ENCODE measurements at regions not wholly inside any gene's neighbourhood (a gene's known extent, or its start where the extent isn't known, plus 50 kb on each side); places are given as distances from the start of the nearest gene placed in this dataset.

DNA sequence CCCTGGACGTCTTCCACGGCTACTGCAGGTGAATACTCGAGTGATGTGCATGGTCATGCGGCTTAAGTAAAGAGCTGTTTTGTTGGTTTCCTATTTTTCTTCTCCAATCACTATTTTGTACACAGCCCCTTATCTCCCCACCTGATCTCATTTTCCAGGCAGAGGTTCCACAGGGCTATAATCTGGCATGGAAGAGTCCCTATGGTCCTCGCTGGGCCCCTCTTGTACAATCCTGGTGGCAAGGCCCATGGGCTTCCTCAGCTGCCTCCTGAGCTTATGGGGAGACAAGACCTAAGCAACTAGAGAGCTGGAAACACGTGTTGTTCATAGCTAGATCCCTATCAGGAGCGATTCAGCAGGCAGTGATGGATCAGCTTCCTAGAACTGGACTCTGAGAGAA lies 181.3 kb upstream of the ADO start:
- TF ChIP-seq, protein P1, sequence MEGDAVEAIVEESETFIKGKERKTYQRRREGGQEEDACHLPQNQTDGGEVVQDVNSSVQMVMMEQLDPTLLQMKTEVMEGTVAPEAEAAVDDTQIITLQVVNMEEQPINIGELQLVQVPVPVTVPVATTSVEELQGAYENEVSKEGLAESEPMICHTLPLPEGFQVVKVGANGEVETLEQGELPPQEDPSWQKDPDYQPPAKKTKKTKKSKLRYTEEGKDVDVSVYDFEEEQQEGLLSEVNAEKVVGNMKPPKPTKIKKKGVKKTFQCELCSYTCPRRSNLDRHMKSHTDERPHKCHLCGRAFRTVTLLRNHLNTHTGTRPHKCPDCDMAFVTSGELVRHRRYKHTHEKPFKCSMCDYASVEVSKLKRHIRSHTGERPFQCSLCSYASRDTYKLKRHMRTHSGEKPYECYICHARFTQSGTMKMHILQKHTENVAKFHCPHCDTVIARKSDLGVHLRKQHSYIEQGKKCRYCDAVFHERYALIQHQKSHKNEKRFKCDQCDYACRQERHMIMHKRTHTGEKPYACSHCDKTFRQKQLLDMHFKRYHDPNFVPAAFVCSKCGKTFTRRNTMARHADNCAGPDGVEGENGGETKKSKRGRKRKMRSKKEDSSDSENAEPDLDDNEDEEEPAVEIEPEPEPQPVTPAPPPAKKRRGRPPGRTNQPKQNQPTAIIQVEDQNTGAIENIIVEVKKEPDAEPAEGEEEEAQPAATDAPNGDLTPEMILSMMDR (IDR thresholded peaks at IDR 0.05) = no peak
- TF ChIP-seq POLR2A (IDR thresholded peaks at IDR 0.05) = no peak

Data from testis (tissue), 2 donors.